GM21423 (cell line): ENCODE measurements at regions not wholly inside any gene's neighbourhood (a gene's known extent, or its start where the extent isn't known, plus 50 kb on each side); places are given as distances from the start of the nearest gene placed in this dataset.

Source experiments
- ATAC-seq: cut with Tn5 transposase; IDR thresholded peaks from one replicate; pipeline ENCODE4 v1.9.1; 2021; ENCODE audit warnings: mild to moderate bottlenecking, moderate library complexity; ENCODE audit not compliant: unreplicated experiment

DNA sequence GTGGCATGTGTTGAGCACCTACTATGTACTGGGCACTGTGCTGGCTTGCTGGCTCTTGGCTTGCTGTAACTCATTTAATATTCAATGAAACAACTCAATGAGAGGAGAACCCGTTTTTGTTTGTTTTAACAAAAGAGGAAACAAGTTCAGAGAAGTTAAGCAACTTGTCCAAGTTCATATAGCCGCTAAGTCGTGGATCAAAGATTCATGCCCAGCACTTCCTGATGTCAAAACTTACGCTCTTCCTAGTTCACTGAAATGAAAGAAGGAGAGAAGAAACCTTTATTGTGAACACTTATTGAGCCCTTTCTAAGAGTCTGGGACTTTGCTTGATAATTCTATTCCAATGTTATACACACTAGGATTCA, 475.9 kb downstream of the PTPRU start:
- no peak for ATAC-seq

DNA sequence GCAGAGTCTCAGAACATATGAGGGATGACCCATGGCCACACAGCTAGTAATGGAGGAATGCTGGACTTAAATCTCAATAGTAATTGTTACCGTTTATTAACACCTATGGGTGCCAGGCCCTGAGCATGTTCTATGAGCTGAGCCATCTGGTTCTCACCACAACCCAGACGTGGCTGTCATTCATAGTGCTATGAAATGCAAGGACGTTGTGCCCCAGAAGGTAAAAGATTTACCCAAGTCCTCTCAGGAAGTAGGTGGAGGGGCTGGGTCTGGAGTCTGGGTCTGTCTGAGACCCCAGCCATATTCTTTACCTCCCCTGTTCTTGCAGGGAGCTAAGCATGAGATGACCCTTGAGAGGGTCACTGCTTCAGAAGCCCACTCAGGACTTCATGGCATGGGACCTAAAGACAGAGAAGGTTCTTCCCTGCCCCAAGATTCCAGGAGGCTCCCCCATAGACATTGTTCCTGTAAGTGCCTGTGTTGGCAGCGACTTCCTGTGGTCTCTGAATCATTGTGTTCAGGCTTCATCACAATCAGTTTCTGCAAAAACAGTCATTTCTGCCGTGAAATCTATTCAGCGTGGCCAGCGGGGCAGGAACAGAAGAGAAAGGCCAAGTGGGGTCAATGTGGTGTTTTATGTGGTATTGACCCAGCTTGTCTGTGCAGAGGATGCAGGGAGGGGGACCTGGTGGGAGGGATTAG, 475.4 kb downstream of the PTPRU start:
- ATAC-seq = peak; percentile 49

DNA sequence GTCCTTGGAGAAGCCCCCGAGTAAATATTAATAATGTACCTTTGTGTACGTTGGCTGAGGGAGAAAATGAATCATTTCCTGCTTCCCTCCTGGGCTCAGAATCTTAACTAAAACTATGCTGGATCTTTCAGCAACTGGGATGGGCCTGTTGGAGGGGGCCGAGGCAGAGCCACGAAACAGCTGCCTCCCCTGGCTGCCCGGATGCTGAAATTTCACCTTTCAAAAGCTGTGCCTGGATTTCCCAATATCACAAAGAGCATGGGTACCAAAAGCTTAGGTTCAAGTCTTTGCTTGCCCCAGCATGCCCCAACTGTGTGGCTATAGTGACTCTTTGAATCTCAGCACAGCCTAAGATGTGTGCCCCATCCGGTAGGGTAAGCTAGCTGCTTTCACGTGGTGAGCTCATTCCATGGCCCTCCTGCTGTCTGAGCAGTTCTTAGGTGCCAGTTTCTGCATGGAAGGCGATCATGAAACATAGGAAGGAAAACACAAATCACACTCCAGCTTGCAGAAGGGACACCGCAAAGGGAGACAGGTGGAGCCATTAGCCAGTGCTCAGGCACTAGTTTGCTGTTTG, 473.5 kb downstream of the PTPRU start:
- no peak for ATAC-seq

DNA sequence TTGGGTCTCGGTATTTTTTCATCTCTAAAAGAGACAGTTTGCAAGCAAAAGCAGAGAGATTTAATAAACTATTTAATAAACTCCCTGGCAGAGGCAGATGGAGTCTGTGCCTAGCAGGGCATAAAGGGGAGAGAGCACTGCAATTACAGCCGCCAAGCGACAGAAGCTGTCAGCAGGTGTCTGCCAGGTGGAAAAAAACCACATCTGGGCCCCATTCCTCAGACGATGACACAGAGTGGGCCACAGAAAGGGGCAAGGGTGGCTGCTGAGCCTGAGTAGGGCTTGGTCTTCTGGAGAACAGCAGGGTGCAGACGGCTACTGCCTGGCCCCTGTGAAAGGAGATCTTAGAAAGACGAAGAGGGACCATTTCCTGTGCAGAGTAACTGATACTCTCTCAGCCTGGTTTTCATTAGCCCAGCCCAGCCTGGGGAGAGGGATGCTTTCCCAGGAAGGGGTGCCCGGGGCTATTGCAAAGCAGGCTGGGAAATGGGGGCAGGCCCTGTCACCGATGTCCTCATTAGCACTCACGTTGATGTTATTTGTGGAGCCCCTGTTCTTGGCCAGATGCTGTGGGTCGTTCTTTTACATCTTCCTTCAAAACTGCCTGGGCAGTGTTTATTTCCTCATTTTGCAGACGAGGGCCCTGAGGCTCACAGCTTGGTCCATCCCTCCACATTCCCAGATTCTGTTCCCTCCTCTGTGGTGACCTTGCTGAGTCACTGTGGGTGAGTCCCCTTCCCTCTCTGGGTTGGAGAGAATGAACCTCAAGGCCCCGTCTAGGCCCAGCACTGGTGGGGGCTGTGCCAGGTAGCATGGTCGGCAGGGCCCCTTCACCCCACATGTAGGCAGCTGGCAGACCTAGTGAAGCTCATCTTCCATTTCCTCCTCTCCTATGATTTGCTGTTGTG, 472.7 kb downstream of the PTPRU start:
- ATAC-seq = no peak

DNA sequence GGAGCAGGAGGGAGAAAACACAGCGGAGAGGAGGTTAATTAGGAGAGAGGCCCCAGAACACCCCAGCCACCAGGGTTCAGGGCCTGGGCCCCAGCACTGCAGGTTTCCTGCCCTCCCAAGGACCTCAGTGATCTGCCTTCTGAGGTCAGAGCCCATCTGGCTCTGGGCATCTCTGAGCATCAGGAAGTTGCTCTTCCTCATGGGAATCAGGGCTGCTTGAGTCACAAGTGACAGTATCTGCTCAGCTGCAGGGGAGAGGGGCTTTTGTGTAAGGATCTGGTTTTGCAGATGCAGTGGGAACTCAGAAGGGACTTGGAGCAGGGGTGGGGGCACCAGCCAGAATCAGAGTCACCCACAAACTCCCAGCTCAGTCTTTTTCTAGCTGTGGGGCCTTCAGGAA, 472.1 kb downstream of the PTPRU start:
- no peak for ATAC-seq

DNA sequence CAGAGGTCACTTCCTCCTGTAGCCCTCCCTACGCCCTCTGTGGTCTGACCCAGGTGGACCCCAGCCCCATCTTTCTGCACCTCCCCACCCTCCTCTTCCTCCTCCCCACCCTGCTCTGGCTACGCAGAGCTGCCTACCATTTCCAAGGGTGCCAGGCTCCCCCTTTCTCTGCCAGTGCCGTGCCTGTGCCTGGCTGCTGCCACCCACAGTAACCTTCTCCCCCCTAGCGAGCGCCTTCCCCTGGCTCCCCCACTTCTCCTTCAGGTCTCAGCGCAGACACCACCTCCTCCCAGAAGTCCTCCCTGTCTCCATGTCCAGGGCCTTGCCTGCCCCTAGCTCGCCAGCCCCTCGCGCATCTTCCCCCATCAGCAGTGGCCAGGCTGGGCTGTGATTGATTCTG, 471.5 kb downstream of the PTPRU start:
- ATAC-seq = no peak

DNA sequence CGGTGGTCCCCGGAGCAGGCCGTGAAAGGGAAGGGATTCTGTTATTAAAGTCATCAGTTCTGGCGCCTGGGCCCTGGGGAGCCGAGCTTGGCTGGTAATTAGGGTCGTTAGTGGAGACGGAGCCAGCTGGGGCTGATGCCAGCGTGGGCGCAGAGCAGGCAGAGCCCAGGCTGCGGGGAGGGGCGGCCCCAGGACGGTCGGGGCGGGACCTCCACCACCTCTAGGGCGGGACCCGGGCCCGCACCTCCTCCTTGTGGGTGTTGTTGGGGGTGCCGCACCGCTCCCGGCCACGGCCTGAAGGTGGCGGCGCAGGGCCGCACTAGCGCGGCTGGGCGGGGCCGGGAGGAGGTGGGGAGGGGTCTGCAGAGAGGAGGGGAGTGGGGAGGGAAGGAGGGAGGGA, 470.6 kb downstream of the PTPRU start:
- ATAC-seq = no peak

DNA sequence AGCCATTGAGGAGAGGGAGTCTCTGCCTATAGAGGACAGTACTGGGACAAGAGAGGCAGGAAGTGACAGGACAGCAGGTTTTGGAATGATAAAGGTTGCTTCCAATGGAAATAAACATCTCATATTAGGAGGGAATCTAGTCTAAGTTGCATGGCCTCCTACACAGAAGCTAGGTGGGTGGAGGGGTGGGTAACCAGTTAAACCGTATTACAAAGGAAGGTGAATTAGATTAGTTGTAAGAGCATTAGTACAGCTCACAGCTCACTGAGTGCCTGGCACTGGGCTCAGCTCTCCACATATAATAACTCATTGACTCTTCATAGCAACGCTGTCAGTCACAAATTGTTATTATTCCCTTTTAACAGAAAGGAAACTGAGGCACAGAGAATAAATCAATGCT, 468.1 kb downstream of the PTPRU start:
- ATAC-seq = no peak

DNA sequence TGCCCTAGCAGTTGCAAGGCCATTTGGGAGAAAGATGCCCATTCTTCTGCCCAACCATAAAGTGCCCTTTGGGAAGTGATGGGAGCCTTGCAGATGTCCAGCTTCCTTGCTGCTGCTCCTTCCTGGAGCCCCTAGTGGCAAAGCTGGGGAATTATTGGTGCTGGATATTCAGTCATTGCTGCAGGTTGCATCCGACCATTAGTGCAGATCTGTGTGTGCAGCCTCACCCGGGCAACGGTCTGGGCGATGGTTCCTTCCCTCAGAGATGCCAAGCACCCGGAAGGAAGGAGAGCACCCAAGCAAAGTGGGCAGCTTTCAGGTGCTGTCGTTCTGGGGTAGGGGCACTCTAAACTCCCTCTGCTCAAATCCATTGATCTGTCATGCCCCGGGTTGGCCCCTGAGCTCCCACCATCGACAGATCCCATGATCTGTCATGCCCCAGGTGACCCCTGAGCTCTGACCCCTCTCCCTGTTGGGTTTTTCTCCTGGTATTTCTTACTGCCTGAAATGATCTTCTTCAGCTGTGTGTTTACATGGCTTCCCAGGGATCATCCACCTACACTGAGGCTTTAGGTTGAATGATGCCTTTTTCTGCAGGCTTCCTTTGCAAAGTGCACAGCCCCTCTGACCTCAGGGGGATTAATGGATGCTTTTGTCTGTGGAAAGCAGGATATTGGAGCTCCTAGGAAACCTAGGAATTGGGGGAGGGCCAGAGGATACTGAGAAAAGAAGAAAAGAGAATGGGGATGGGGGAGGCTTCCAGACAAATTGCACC, 467.5 kb downstream of the PTPRU start:
- ATAC-seq = no peak

DNA sequence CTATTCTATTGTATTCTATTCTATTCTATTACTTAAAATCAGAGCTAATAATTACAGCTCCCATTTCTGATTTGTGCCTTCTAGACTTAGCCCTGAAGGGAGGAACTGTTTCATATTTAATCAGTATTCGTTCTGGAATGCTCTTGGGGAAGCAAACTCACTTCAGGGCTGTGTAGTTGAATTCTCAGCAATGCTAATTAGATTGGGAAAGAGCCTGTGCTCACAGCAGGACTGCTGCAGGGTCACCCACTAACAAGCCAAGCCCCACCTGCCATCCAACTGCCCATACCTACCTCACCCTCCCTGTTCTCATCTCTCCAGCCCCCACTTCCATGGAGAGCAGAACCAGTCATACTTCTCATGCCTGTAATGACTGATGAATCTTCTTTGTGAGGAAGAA, 464.2 kb downstream of the PTPRU start:
- no peak for ATAC-seq

DNA sequence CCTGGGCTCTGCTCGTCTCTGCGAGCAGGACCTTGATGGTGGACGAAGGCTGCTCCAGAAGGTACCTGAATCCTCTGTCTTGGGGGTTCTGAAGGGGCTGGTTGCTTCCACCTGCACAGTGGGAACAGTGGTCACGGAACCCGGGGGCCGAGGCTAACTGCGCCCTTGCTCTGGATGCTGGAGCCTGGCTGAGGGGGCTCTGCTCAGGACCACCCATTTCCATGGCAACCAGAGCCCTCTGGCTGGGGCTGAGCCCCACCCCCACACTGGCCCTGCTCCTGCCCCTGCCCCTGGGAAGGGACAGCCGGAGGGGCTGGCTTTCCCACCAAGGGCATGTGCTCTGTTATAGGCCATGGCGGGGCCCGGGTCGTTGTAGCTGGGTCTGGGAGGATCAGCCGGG, 462.3 kb downstream of the PTPRU start:
- ATAC-seq = no peak

DNA sequence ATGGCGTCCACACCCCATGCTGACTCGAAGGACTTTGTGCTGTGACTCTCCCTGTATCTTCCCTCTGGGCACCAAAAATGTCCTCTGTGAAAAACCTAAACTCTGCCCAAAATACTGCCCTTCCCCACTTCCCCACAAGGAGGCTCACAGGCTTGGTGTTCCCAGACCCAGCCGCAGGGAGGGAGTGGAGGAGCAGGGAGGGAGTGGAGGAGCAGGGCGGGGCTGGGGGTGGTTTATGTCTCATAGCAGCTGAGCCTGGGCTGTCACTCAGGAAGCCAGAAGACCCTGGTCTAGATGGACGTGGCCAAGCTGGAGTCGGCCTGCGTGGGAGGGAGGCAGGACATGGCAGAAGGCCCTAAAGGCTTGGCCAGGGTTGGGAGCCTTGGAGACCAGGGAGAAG, 461.7 kb downstream of the PTPRU start:
- no peak for ATAC-seq

DNA sequence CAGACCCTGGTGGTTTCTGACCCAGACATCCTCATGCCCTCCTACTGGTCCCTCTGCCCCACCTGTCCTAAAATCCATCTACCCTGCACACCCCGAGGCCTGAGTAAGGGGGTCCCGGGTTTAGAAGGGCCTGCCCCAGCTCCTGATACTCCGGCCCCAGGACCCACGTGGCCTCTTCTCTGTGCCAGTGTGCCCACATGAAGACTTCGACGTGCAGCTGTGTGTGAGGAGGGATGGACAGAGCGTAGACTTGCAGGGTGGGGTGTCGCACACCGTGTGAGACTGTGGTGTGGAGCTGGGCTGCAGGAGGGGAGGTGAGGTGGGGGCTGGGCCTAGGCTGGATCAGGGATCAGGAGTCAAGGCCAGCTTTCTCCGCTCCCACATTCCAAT, 461.1 kb downstream of the PTPRU start:
- no peak for ATAC-seq

DNA sequence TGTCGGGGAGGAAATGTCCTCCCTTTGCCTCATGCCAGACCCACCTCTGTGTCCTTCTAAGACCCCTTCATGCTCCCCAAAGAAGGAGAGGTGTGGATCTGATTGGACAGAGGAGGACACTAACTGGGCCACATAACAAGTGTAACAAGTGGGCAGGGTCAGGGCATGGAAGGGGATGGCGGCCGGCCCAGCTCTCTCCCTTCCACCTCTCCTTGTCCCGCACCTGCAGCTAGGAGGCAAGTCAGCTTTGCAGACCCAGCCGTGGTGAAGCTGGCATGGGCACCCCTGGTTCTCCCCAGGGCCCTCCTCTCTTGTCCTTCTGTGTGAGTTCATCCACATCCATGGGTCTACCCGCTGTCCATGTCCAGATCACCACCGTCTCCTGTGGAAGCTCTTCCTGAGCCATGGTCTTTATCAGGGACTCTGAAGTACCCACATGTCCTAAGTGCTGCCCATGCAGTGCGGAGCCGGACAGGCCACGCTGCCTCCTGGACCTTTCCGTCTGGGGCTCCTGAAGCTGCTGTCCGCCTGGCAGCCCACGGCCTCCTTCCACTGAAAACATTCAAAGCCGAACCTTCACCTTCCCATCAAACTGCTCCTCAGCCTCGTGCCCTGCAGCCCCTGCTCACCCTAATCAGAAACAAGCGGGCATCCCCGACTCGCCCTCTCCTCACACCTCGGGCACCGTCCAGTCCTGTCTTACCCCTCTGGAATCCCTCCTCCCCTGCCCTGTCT, 460.5 kb downstream of the PTPRU start:
- ATAC-seq = no peak

DNA sequence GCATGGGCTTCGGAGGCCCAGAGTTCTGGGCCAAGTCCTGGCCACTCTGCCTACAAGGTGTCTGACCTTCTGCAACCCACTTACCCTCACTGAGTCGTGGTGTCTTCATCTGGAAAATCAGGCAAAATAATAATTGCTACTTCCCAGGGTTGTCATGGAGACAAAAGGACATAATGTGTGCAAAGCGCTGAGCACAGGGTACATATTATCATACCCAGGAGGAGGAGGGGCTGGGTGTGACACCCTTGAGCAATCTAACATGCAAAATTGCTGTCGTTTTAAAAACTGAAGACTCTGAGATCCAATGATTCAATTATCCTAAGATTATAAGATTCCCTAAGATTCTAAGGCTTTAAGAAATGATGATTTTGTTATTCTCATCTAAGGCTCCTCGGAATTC, 459.5 kb downstream of the PTPRU start:
- ATAC-seq = no peak

DNA sequence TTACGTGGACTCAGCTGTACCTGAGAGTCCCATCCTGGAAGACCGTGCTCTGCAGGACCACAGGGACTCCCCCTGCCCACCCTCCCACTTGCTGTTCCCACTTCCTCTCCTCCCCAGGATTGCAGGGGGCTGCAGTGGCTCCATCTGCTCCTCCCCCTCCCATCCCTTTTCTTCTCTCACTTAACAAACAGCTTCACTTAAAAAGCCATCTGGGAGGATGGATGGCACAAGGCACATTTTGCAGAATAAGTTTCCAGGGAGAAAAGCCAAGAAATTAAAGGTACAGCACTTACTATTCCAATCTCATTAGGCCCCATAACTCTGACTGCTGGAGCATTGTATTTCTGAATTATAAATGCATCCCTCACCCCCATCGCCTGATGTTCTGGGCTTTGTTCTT, 458.7 kb downstream of the PTPRU start:
- ATAC-seq = no peak

DNA sequence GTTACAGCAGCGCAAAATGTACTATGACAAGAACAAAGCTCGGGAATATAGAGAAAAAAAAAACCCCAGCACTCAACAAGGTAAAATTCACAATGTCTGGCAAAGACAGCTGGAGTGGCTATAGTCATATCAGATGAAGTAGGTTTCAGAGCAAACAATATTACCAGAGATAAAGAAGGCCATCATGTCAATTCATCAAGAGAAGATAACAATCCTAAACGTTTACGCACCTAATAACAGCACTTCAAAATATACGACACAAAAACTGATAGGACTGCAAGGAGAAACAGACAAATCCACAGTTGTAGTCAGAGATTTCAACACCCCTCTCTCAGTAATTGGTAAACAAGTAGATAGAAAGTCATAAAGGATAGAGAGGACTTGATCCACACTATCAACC, 455.2 kb downstream of the PTPRU start:
- ATAC-seq = no peak

DNA sequence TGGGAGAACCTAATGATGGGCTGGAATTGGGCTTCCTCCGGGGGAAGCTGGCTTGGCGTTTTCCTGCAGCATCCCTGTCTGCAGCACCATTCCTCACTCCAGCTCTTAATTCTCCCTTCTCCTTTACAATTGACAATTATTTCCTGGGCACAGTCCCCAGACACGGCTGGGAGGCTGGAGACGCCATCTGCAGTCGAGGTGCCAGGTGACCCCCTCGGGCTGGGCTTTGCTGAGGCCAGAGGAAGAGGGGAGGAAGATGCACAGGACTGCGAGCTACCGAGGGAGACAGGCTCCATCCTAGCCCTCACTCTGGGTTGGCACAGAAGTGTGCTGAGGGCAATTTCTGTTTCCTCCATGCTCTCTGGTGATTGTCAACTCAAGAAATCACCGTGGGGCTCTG, 453.8 kb downstream of the PTPRU start:
- no peak for ATAC-seq

DNA sequence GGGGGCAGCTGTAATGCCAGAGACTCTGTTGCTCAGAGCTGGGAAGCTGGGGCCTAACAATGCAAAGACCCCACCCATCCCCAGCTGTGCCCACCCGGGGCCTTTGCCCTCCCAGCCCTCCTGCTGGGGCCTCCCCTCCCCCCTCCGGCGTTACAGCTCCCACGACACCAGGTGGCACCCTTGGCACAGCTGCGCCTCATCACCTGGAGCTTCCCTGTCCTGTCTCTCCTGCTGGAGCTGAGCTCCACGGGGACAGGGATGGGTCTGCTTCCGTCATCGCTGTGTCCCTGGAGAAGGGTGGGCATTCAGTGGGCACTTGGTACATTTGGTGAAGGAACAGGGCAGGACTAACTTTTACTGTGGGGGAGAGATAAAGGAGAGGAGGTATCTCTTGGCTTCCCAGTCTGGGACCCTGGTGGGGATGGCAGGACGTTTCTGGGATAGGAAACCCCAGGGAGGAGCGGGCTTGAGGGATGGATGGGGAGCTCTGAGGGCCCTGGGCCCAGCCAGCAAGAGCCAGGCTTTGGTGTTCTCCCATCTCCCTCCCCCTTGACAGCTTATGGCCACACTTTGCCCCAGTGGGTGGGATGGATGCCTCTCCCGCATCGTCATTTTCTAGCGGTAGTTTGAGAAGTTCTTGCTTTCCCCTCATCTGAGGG, 453.2 kb downstream of the PTPRU start:
- no peak for ATAC-seq
